GM21576 (cell line): ENCODE measurements at regions not wholly inside any gene's neighbourhood (a gene's known extent, or its start where the extent isn't known, plus 50 kb on each side); places are given as distances from the start of the nearest gene placed in this dataset.
"Not testable (repeated sequence)": the region's sequence is repeated elsewhere in the genome, so short reads cannot be mapped to it uniquely, and the experiment has no call there.

ENCODE experiments used
- ATAC-seq: cut with Tn5 transposase; IDR thresholded peaks from one replicate; pipeline ENCODE4 v1.9.1; 2021; ENCODE audit warnings: mild to moderate bottlenecking, moderate library complexity; ENCODE audit not compliant: unreplicated experiment

DNA sequence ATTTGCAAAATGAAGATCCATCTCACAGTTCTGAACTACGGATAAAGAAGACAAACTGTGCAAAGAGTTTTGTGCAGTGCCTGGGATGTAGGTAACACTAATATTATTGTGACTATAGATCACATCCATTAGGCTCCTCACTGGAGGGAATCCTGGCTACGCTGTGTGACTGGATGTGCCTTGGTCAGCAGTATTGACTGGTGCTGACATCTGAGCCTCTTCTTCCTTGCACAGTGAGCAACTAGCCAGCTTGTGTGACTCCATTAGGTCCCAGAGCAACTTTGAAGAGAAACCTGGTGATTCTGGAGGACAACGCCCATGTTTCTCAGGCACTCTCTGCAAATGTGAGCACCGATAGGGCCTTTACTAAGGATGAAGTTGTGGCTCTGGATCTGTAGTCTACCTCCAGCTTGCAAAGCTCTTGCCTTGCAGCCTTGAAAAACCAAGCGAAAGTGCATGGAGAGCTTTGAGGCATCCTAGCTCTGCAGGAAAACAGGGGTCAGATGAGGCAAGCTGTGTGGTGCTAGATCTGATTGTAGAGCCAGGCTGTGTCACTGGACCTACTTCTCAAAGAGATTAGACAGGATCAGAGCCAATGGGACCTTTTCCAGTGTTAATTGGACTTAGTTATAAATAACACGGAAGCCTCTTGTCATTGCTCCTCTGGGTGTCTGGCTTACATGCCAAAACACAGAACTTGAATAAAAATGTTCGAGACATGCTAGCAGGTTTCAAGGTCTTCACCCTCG, 303.6 kb upstream of the LYZL1 start:
- ATAC-seq: no peak

DNA sequence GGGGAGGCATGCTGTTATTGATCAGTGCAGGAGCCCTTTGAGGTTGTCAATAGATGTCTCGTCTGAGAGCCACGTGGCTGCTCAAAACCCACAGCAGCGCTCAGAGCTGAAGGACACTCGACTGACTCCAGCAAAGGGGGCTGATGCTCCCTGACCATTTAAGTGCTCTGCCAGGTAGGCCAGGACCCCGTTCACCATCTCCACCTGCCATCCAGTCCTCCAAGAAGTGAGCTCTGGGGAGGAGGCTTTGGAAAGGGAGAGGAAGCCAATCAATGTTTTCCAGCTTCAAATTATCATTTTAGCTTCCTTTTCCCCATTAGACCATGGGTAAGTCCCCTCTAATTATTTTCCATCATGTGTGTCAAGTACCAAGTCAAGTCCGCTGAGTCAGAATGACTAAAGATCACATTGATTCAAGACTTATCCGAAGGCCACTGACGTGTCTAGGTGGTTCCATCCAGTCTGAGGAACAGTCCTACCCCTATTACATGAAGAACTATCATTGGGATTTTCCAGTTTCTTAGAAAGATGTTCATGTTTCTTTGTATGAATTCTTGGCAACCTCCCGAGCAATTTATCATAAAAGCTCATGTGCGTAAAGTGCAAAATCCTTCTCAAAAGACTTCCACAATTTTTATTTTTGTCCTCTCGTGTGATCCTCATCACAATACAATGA, 302.6 kb upstream of the LYZL1 start:
- no peak for ATAC-seq

GRCh38 chr10:28986856-28987255, 302.0 kb upstream of the LYZL1 start:
- ATAC-seq: no peak

GRCh38 chr10:28987555-28988320, 301.1 kb upstream of the LYZL1 start:
- ATAC-seq: no peak

GRCh38 chr10:28988980-28989379, 299.9 kb upstream of the LYZL1 start:
- no peak for ATAC-seq

DNA sequence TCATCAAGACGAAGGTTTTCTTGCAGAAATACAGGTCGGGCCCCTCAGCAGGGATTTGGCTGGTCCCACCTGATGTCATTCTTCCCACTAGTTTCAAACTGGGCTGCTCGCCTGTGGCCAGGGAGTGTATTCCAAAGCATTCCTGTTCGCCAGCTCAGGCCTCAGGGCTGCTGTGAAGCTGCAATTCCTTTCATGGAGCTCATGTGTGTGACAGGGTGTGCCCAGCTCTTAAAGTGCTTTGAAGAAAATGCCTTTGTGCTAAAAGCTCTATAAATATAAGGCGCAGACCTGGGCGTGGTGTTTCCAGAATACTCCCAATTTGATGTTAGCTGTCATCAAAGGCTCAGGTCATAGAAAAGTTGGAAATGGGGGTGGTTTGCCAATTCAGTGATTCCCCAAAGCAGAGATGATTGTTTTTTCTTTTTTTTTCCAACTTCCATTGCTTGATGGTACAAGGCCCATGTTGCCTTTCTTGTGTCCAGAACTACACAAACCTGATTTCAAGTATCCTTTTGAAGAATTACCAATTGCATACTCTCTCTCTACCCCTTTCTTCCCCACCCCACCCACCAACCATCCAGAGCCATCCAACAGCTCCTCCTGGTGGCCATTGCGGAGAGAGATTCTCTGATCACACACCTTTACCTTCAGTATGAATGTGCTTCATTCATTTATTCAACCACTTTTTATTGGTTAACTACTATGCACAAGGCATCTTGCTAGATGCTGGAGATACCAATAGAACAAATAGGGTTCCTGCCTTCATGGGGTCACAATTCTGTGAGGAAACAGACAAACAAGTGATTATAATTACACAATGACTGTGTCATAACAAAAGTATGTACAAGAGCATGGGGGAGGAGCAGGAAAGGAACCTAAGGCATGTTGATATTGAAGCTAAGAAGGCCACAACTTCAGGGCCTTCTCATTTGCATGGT, 297.3 kb upstream of the LYZL1 start:
- no peak for ATAC-seq

DNA sequence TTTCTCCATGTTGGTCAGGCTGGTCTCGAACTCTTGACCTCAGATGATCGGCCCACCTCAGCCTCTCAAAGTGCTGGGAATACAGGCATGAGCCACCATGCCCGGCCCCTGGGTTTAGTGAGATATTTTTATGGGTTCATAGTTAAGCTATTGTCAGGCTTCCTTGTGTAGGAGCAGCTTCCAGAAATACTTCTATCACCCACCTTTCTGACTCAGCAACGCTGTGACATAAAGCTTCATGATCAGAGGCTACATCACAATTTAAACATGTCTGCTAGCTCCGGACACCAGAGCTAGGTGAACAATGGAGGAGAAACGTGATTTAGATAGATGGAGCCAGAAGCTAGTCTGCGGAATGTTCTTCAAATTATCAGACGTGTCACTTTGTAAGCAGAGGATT, 295.8 kb upstream of the LYZL1 start:
- no peak for ATAC-seq

GRCh38 chr10:28993861-28994260, 295.0 kb upstream of the LYZL1 start:
- ATAC-seq: no peak

DNA sequence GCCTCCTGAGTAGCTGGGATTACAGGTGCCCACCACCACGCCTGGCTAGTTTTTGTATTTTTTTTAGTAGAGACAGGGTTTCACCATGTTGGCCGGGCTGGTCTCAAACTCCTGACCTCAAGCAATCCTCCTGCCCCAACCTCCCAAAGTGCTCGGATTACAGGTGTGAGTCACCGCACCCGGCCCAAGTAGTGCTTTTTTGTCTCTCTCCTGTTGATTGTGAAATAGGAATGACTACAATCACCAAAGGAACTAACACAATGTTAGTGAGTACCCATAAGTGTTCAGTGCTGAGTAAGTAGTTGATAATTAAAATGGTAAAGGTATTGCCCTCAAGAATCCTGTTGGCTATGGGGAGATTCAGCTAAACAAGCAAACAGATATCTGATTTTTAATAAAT, 294.1 kb upstream of the LYZL1 start:
- ATAC-seq: not testable (repeated sequence)

DNA sequence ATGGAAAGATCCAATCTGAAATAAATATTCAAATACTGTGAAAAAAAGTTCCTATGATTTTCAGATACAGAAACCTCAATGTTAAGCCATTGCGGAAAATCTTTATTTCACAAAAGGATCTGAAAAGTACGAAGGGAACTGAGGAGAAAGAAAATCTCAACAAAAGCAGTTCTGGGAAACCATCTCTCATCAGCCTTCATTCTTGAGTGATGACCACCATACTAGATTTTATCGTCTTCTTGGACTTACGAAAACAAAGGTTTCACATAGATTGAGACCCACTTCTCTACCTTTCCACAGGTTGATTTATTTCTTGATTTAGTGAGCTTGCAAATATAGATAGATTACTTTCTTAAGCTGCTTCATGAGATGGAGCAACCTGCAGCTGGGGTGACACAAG, 293.4 kb upstream of the LYZL1 start:
- ATAC-seq: no peak

DNA sequence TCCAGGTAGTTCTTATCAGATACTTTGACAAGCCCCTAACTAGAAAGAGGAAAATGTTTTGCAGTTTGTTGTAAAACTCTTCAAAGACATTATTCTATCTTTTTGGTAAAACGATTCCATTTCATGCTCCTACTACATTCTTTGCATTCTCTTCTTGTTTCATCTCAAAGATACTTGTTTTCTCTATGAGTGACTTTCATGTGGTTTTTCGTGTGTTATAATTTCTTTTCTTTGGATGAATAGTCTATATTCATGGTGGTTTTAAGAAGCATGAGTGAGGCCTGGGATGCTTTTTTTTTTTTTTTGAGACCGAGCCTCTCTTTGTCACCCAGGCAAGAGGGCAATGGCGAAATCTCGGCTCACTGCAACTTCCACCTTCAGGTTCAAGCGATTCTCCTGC, 292.5 kb upstream of the LYZL1 start:
- ATAC-seq: no peak

- no peak for ATAC-seq
These were observed 291.8 kb upstream of the LYZL1 start for GRCh38 chr10:28996947-28997551.

GRCh38 chr10:28997734-28998133, 291.1 kb upstream of the LYZL1 start:
- no peak for ATAC-seq

GRCh38 chr10:29001801-29002200, 287.1 kb upstream of the LYZL1 start:
- no peak for ATAC-seq

- not testable (repeated sequence) for ATAC-seq
These were observed 285.9 kb upstream of the LYZL1 start for GRCh38 chr10:29003014-29003413.

- ATAC-seq: no peak
These were observed 282.9 kb upstream of the LYZL1 start for GRCh38 chr10:29005988-29006387.

DNA sequence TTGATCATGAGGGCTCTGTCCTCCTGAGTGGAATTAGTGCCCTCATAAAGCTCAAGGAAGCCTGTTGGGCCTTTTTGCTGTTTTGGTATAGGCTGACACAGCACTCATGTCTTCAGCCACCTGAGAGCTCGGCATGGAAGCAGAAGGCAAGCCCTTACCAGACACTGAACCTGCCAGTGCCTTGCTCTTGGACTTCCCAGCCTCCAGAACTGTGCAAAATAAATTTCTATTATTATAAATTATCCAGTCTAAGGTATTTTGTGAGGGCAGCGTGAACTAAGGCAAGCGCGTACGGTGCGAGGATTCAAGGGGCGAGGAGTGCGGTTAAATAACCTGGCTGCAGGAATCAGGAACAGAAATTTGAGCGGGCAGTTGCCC, 281.5 kb upstream of the LYZL1 start:
- no peak for ATAC-seq

DNA sequence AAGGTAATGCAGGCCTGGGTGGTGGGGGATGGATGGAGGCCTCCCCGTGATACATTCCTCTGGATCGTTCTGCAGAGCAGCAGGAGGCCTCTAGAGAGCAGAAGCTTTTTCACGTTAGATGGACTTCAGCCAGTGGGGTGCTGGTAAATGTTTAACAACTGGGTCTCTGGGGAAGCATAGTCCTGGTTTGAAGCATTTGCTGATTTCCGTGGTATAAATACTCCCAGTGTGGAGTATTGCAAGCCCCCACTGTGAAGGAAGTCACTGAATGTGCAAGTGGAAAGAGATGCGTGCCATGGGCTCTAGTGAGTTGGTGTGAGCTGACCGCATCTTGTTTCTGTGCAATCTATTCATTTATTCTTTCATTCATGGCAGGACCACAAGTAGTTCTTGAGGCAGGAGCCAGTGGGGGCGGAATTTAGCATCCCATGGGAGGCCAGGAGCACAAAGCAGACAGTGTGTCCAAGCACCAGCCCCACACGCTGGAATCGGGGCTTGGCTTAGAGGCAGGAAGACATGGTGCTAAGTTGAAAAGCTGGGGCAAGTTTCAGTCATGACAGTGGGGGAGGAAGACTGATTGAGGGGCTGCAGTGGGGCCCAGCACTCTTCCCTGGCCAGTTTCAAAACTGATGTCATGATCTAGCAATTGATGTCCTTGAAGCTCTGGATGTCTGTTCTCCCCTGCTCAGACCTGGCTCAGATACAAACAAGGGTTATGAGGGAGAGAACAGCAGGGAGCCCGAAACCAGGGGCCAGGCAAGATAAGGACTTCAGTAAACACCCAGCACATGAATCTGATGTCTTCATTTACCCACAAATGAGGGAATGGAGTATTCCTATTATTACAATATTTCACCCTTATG, 280.9 kb upstream of the LYZL1 start:
- no peak for ATAC-seq

- no peak for ATAC-seq
These were observed 279.4 kb upstream of the LYZL1 start for GRCh38 chr10:29009464-29009863.
